HG02798 (cell line): ENCODE measurements at regions not wholly inside any gene's neighbourhood (a gene's known extent, or its start where the extent isn't known, plus 50 kb on each side); places are given as distances from the start of the nearest gene placed in this dataset.
A peak's percentile ranks its signal among the peaks of the same experiment; 100 is the strongest.
"Not testable (repeated sequence)": the region's sequence is repeated elsewhere in the genome, so short reads cannot be mapped to it uniquely, and the experiment has no call there.

ENCODE experiments used
- ATAC-seq: cut with Tn5 transposase; IDR thresholded peaks from one replicate; pipeline ENCODE4 v1.9.1; 2021; ENCODE audit warnings: mild to moderate bottlenecking; ENCODE audit not compliant: unreplicated experiment, poor library complexity

GRCh38 chr4:164606478-164606877 is 147.5 kb upstream of the SMIM31 start:
- ATAC-seq, result peak; percentile 95

- no peak for ATAC-seq
These were observed 140.7 kb upstream of the SMIM31 start for GRCh38 chr4:164613256-164613655.

- no peak for ATAC-seq
These were observed 140.1 kb upstream of the SMIM31 start for GRCh38 chr4:164613792-164614191.

GRCh38 chr4:164614329-164614728 is 139.6 kb upstream of the SMIM31 start:
- no peak for ATAC-seq

- no peak for ATAC-seq
These were observed 138.9 kb upstream of the SMIM31 start for GRCh38 chr4:164614999-164615398.

- no peak for ATAC-seq
These were observed 138.0 kb upstream of the SMIM31 start for GRCh38 chr4:164615964-164616363.

GRCh38 chr4:164616961-164617360 is 137.0 kb upstream of the SMIM31 start:
- no peak for ATAC-seq

- no peak for ATAC-seq
These were observed 136.5 kb upstream of the SMIM31 start for GRCh38 chr4:164617426-164617825.

GRCh38 chr4:164617911-164618310 is 136.0 kb upstream of the SMIM31 start:
- no peak for ATAC-seq

- no peak for ATAC-seq
These were observed 131.9 kb upstream of the SMIM31 start for GRCh38 chr4:164621886-164622521.

GRCh38 chr4:164623099-164623498 is 130.8 kb upstream of the SMIM31 start:
- ATAC-seq, result no peak

GRCh38 chr4:164639001-164639400 is 114.9 kb upstream of the SMIM31 start:
- ATAC-seq, result no peak

- ATAC-seq, result no peak
These were observed 105.6 kb upstream of the SMIM31 start for GRCh38 chr4:164648151-164648848.

- no peak for ATAC-seq
These were observed 105.1 kb upstream of the SMIM31 start for GRCh38 chr4:164648849-164649212.

- ATAC-seq, result no peak
These were observed 94.2 kb upstream of the SMIM31 start for GRCh38 chr4:164659765-164660164.

GRCh38 chr4:164676152-164676551 is 77.8 kb upstream of the SMIM31 start:
- not testable (repeated sequence) for ATAC-seq

GRCh38 chr4:164683040-164683439 is 70.9 kb upstream of the SMIM31 start:
- ATAC-seq, result no peak

GRCh38 chr4:164695650-164696049 is 58.3 kb upstream of the SMIM31 start:
- ATAC-seq, result no peak

GRCh38 chr4:164700471-164700870 is 53.5 kb upstream of the SMIM31 start:
- ATAC-seq, result peak; percentile 36

GRCh38 chr4:164701665-164702064 is 52.3 kb upstream of the SMIM31 start:
- peak; percentile 83 for ATAC-seq
